Upper lobe of left lung (tissue), 6 donors: ENCODE measurements at regions not wholly inside any gene's neighbourhood (a gene's known extent, or its start where the extent isn't known, plus 50 kb on each side); places are given as distances from the start of the nearest gene placed in this dataset.

Source experiments
- ATAC-seq, 2 donors: fragments of 200-7000 bp; cut with Tn5 transposase; one replicate each; pipeline ENCODE4 v1.9.1; 2022; ENCODE audit warnings: mild to moderate bottlenecking in 2 of 2, moderate library complexity in 2 of 2; ENCODE audit not compliant: low FRiP score in 2 of 2
- DNase-seq, 2 donors: peaks; one replicate each; pipeline ENCODE4 v3.0.0-alpha.2; 2019 to 2020
- H3K27ac ChIP-seq, 4 donors: fragments of 200-600 bp; sonication (generic); one replicate each; pipeline ENCODE4 v1.5.1; 2016 to 2019
- H3K27me3 ChIP-seq, 4 donors: fragments of 200-600 bp; sonication (generic); one replicate each; pipeline ENCODE4 v1.5.1; 2017 to 2019
- H3K36me3 ChIP-seq, 4 donors: fragments of 200-600 bp; sonication (generic); one replicate each; pipeline ENCODE4 v1.5.1; 2016 to 2019
- H3K4me1 ChIP-seq, 4 donors: fragments of 200-600 bp; sonication (generic); one replicate each; pipeline ENCODE4 v1.5.1; 2018 to 2019
- H3K4me3 ChIP-seq, 4 donors: fragments of 200-600 bp; sonication (generic); one replicate each; pipeline ENCODE4 v1.5.1; 2017 to 2019; ENCODE audit warnings: mild to moderate bottlenecking in 2 of 4, moderate library complexity in 1 of 4
- H3K9me3 ChIP-seq, 4 donors: fragments of 200-600 bp; sonication (generic); one replicate each; pipeline ENCODE4 v1.5.1; 2018 to 2019
- CTCF ChIP-seq, 6 experiments: fragments of 450-650 bp in 4 of 6; fragments of 200-600 bp in 2 of 6; sonication (generic) in 2 of 6; IDR thresholded peaks; one replicate each; pipeline ENCODE4 v1.5.1; 2016 to 2019; ENCODE audit warnings: antibody characterized with exemption in 6 of 6
- EP300 ChIP-seq, 4 donors: sonication (generic); formaldehyde crosslinking; IDR thresholded peaks; one replicate each; pipeline ENCODE4 v1.5.1; 2017; ENCODE audit warnings: antibody characterized with exemption in 4 of 4, control low read depth in 2 of 4
- POLR2A ChIP-seq, 4 donors: fragments of 450-650 bp; IDR thresholded peaks; one replicate each; pipeline ENCODE4 v1.5.1; 2016 to 2017; ENCODE audit warnings: antibody characterized with exemption in 4 of 4, mild to moderate bottlenecking in 2 of 4
- POLR2AphosphoS5 ChIP-seq, 2 donors: sonication (generic); formaldehyde crosslinking; IDR thresholded peaks; one replicate each; pipeline ENCODE4 v1.5.1; 2017; ENCODE audit warnings: antibody characterized with exemption in 2 of 2
- WGBS, 2 donors: methylation state at CpG; one replicate each; pipeline ENCODE4 v1.1.5; 2017 to 2018; 5-methylcytosine and 5-hydroxymethylcytosine counted together
- donor health status: DM: no; HTN: no; CAD: no; lungs with moderate emphysema.
- donor health status: DM: no; HTN: yes; CAD: no; lungs with severe emphysema.

- H3K9me3 ChIP-seq = no peaks in the 10 kb centered on the region
- no peak overlapping the region for H3K4me3 ChIP-seq
- DNase-seq = no peak
- no peaks in the 10 kb centered on the region for H3K36me3 ChIP-seq
- no peak overlapping the region for H3K27ac ChIP-seq
- no peak for TF ChIP-seq EP300 (IDR thresholded peaks at IDR 0.05)
- no peak for TF ChIP-seq CTCF (IDR thresholded peaks at IDR 0.05)
- no peak for TF ChIP-seq POLR2AphosphoS5 (IDR thresholded peaks at IDR 0.05)
- TF ChIP-seq POLR2A (IDR thresholded peaks at IDR 0.05) = no peak
- WGBS, 2 donors = 71 to 74% methylated on average over 11 of the region's 11 CpGs
- H3K27me3 ChIP-seq = no peaks in the 10 kb centered on the region
- ATAC-seq = no peak
- no peaks in the 10 kb centered on the region for H3K4me1 ChIP-seq
Observed at GRCh38 chr3:197423376-197423775, 125.0 kb upstream of the DLG1 start.

GRCh38 chr3:197422506-197422905 is 124.1 kb upstream of the DLG1 start:
- DNase-seq = no peak
- WGBS, 2 donors = 68 to 79% methylated on average over 6 to 7 of the region's 7 CpGs

GRCh38 chr3:197421021-197421420 is 122.6 kb upstream of the DLG1 start:
- Histone ChIP-seq H3K4me3 (no peak overlapping the region), H3K27me3 (no peaks in the 10 kb centered on the region), H3K4me1 (no peaks in the 10 kb centered on the region), H3K27ac (no peak overlapping the region), H3K9me3 (no peaks in the 10 kb centered on the region), H3K36me3 (no peaks in the 10 kb centered on the region)
- TF ChIP-seq CTCF (IDR thresholded peaks at IDR 0.05) = no peak
- no peak for TF ChIP-seq POLR2A (IDR thresholded peaks at IDR 0.05)
- no peak for TF ChIP-seq POLR2AphosphoS5 (IDR thresholded peaks at IDR 0.05)
- TF ChIP-seq EP300 (IDR thresholded peaks at IDR 0.05) = no peak
- WGBS, 2 donors = 75 to 86% methylated on average over 8 to 9 of the region's 9 CpGs
- DNase-seq (peak in 1 of 2 donors; percentile 40), ATAC-seq (no peak)

More at GRCh38 chr3:197422506-197422905, 124.1 kb upstream of the DLG1 start:
- no peaks in the 10 kb centered on the region for H3K4me1 ChIP-seq
- H3K36me3 ChIP-seq = no peaks in the 10 kb centered on the region
- no peak overlapping the region for H3K4me3 ChIP-seq
- no peaks in the 10 kb centered on the region for H3K27me3 ChIP-seq
- TF ChIP-seq EP300 (IDR thresholded peaks at IDR 0.05) (no peak), CTCF (IDR thresholded peaks at IDR 0.05) (no peak), POLR2AphosphoS5 (IDR thresholded peaks at IDR 0.05) (no peak), POLR2A (IDR thresholded peaks at IDR 0.05) (no peak)
- H3K27ac ChIP-seq = no peak overlapping the region
- ATAC-seq = no peak
- H3K9me3 ChIP-seq = no peaks in the 10 kb centered on the region

GRCh38 chr3:197420566-197420965 is 122.2 kb upstream of the DLG1 start:
- ATAC-seq (no peak), DNase-seq (no peak)
- WGBS, 2 donors = 90% methylated on average over 4 of the region's 4 CpGs
- no peaks in the 10 kb centered on the region for H3K9me3 ChIP-seq
- H3K4me3 ChIP-seq = no peak overlapping the region
- TF ChIP-seq EP300 (IDR thresholded peaks at IDR 0.05) (no peak), POLR2AphosphoS5 (IDR thresholded peaks at IDR 0.05) (no peak)
- H3K36me3 ChIP-seq = no peaks in the 10 kb centered on the region
- no peaks in the 10 kb centered on the region for H3K4me1 ChIP-seq
- no peak overlapping the region for H3K27ac ChIP-seq
- no peaks in the 10 kb centered on the region for H3K27me3 ChIP-seq

GRCh38 chr3:197420115-197420514 is 121.7 kb upstream of the DLG1 start:
- WGBS, 2 donors = 88 to 96% methylated on average over 2 of the region's 2 CpGs
- DNase-seq (no peak), ATAC-seq (peak in 1 of 2 donors; percentile 62)
- H3K27me3 ChIP-seq = no peaks in the 10 kb centered on the region
- H3K4me1 ChIP-seq = no peaks in the 10 kb centered on the region
- TF ChIP-seq CTCF (IDR thresholded peaks at IDR 0.05) (no peak), POLR2A (IDR thresholded peaks at IDR 0.05) (no peak), POLR2AphosphoS5 (IDR thresholded peaks at IDR 0.05) (no peak), EP300 (IDR thresholded peaks at IDR 0.05) (no peak)
- H3K27ac ChIP-seq = no peak overlapping the region
- no peaks in the 10 kb centered on the region for H3K9me3 ChIP-seq
- no peaks in the 10 kb centered on the region for H3K36me3 ChIP-seq
- H3K4me3 ChIP-seq = no peak overlapping the region
